Right lobe of liver (tissue), 4 donors: ENCODE measurements at regions not wholly inside any gene's neighbourhood (a gene's known extent, or its start where the extent isn't known, plus 50 kb on each side); places are given as distances from the start of the nearest gene placed in this dataset.

Experiments
- POLR2A ChIP-seq: fragments of 450-650 bp; IDR thresholded peaks from one replicate; pipeline ENCODE4 v1.6.1; 2017; ENCODE audit warnings: antibody characterized with exemption, mild to moderate bottlenecking
- TF ChIP-seq, protein P1 (sequence below), 4 donors: fragments of 200-600 bp in 3 of 4; fragments of 450-650 bp in 1 of 4; IDR thresholded peaks; one replicate each; pipeline versions ENCODE4 v1.5.1 to v1.8.0; 2016 to 2022; ENCODE audit warnings: antibody characterized with exemption in 4 of 4, mild to moderate bottlenecking in 2 of 4
- donor health status: DM: no; HTN: no; CAD: no.
- donor health status: DM: no; HTN: no; CAD: no.
- donor health status: DM: no; HTN: yes; CAD: no.

DNA sequence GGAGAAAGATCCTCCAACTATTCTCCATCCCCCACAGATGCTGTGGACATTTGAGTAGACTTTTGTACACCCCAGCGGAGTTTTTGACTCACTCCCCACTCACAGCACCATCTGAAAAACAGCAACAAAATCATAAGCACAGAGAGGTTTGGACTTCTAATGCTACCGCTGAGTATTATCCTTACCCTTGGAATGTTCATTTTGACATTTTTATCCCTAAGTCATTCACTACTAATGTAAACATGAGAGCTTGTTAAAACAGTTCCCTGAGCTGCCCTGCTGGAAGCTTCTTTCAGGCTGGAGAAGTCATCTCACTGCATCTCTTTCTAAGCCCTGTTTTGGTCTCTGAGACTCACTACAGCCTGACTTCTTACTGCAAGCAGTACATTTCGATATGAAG is 1045.9 kb downstream of the MCTP2 start:
- TF ChIP-seq, protein P1, sequence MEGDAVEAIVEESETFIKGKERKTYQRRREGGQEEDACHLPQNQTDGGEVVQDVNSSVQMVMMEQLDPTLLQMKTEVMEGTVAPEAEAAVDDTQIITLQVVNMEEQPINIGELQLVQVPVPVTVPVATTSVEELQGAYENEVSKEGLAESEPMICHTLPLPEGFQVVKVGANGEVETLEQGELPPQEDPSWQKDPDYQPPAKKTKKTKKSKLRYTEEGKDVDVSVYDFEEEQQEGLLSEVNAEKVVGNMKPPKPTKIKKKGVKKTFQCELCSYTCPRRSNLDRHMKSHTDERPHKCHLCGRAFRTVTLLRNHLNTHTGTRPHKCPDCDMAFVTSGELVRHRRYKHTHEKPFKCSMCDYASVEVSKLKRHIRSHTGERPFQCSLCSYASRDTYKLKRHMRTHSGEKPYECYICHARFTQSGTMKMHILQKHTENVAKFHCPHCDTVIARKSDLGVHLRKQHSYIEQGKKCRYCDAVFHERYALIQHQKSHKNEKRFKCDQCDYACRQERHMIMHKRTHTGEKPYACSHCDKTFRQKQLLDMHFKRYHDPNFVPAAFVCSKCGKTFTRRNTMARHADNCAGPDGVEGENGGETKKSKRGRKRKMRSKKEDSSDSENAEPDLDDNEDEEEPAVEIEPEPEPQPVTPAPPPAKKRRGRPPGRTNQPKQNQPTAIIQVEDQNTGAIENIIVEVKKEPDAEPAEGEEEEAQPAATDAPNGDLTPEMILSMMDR (IDR thresholded peaks at IDR 0.05) = no peak
- TF ChIP-seq POLR2A = no peak
